Fibroblast of pulmonary artery (primary cell): ENCODE measurements at regions not wholly inside any gene's neighbourhood (a gene's known extent, or its start where the extent isn't known, plus 50 kb on each side); places are given as distances from the start of the nearest gene placed in this dataset.

Experiments used
- DNase-seq: peaks from one replicate; pipeline ENCODE4 v3.0.0-alpha.2; 2010; ENCODE audit warnings: low read depth
- H3K4me3 ChIP-seq: replicated peaks from 2 replicates; pipeline ENCODE4 v1.5.1; 2011; ENCODE audit warnings: low read depth, mild to moderate bottlenecking, control low read depth, low read length, moderate library complexity
- TF ChIP-seq, protein P1 (sequence below): IDR thresholded peaks from 2 replicates; pipeline ENCODE4 v1.5.1; 2011; ENCODE audit warnings: mild to moderate bottlenecking, control low read depth, low read length, inconsistent platforms; ENCODE audit errors: missing control alignments

DNA sequence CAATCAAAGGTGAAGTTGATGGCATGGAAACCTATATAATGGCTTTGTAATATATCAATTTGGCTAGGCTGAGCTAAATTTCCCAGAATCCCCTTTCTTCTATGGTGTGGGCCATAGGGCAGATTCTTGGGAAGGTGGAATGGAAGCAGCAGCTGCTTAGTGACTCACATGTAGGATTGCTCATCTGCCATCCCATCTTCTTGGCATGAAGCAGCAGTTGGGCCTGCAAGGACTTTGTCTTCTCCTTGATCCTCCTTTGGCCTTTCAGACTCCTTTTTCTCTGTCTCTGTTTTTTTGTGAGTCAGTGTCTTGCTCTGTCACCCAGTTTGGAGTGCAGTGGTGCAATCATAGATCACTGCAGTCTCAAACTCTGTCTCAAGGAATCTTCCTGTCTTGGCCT, 52.6 kb upstream of the CEP162 start:
- no peak for DNase-seq
- H3K4me3 ChIP-seq, result no peak overlapping the region
- TF ChIP-seq, protein P1, sequence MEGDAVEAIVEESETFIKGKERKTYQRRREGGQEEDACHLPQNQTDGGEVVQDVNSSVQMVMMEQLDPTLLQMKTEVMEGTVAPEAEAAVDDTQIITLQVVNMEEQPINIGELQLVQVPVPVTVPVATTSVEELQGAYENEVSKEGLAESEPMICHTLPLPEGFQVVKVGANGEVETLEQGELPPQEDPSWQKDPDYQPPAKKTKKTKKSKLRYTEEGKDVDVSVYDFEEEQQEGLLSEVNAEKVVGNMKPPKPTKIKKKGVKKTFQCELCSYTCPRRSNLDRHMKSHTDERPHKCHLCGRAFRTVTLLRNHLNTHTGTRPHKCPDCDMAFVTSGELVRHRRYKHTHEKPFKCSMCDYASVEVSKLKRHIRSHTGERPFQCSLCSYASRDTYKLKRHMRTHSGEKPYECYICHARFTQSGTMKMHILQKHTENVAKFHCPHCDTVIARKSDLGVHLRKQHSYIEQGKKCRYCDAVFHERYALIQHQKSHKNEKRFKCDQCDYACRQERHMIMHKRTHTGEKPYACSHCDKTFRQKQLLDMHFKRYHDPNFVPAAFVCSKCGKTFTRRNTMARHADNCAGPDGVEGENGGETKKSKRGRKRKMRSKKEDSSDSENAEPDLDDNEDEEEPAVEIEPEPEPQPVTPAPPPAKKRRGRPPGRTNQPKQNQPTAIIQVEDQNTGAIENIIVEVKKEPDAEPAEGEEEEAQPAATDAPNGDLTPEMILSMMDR, result no peak

DNA sequence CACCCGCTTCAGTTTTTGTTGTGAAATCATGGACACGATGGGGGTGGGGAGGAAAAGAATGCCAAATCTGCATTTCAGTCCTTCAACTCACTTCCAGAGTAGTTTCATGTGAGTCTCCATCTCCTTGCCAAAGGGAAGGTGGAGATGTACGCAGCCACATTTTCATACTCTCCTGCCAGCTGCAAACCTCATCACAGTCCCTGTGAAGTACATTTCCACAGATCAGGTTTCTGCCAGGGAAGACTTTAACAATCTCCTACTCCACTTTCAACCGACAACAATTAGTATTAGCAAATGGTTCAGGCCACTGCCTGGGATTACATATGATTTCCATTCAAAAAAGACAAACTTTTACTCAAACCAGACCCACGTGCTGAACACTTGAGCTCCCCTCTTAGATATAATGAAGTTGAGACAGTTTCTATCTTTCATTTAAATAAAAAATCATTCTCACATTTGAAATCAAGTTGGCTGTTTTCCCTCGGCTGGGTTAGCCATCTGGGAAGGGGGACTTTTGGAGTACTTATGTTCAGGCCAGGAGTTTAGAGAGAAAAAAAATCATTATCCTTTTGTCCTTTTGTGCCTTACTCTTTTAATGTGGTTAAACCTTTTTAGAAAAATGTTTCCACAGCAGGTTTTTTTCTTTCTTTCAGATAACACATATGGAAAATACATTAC, 51.0 kb upstream of the CEP162 start:
- DNase-seq, result peak; percentile 23
- TF ChIP-seq, protein P1, result no peak
- no peak overlapping the region for H3K4me3 ChIP-seq
